ENCODE measurements at regions not wholly inside any gene's neighbourhood (a gene's known extent, or its start where the extent isn't known, plus 50 kb on each side); places are given as distances from the start of the nearest gene placed in this dataset.
A peak's percentile ranks its signal among the peaks of the same experiment; 100 is the strongest.

DNA sequence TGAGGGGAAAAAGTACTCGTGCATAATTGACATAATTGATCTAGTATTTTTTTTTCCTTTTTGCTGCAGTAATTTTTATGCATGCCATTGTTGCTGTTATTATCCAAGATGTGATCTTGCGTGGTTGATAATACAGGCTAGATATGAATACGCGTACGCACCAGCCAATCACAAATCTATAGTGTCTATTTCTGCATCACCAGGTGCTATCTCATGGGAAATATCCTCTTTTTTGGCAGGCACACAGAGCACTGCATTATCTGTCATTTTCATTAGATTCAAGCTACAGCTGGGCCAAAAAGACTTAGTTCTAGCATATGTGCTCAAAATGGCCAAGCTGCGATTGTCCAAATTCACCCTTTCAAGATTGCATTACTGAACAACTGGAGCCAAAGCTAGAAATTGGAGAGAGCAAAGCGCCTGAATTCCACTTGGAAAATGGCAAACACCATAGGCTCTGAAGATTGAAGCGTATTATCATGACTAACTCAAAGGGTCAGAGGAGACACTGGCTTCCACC is 181.1 kb downstream of the TSHZ3 start:
- in situ Hi-C loops (cut with HindIII; ENCODE audit: low sequenced_read_pairs), result no loop called here
- no peak for DNase-seq (ENCODE audit: low read depth)
- no peak overlapping the region for H3K4me3 ChIP-seq (ENCODE audit: low read depth, low read length)
- TF ChIP-seq, protein P1, sequence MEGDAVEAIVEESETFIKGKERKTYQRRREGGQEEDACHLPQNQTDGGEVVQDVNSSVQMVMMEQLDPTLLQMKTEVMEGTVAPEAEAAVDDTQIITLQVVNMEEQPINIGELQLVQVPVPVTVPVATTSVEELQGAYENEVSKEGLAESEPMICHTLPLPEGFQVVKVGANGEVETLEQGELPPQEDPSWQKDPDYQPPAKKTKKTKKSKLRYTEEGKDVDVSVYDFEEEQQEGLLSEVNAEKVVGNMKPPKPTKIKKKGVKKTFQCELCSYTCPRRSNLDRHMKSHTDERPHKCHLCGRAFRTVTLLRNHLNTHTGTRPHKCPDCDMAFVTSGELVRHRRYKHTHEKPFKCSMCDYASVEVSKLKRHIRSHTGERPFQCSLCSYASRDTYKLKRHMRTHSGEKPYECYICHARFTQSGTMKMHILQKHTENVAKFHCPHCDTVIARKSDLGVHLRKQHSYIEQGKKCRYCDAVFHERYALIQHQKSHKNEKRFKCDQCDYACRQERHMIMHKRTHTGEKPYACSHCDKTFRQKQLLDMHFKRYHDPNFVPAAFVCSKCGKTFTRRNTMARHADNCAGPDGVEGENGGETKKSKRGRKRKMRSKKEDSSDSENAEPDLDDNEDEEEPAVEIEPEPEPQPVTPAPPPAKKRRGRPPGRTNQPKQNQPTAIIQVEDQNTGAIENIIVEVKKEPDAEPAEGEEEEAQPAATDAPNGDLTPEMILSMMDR (IDR thresholded peaks at IDR 0.05; ENCODE audit: low read depth, low read length, missing control alignments), result no peak

DNA sequence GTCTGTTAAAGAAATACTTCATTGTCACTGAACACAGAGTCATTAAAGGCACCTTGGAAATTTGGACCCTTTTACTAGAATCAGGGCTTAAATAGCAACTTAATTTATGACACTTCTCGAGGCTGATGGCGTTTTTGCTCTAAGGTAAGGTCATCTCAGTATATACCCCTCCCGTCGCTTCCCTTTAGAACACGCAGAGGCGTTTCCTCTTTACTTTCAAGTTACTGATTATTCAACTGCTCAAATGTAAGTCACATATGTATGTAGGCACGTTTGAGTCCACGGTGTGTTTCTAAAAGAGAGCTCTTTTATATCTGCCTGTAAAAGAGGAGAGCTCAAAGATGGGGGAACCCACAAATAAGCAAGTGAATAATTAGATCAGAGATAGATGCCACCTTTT is 181.5 kb downstream of the TSHZ3 start:
- DNase-seq (ENCODE audit: low read depth), result no peak
- H3K4me3 ChIP-seq (ENCODE audit: low read depth, low read length), result no peak overlapping the region
- in situ Hi-C loops (cut with HindIII; ENCODE audit: low sequenced_read_pairs), result no loop called here
- TF ChIP-seq, protein P1 (IDR thresholded peaks at IDR 0.05; ENCODE audit: low read depth, low read length, missing control alignments), result no peak

DNA sequence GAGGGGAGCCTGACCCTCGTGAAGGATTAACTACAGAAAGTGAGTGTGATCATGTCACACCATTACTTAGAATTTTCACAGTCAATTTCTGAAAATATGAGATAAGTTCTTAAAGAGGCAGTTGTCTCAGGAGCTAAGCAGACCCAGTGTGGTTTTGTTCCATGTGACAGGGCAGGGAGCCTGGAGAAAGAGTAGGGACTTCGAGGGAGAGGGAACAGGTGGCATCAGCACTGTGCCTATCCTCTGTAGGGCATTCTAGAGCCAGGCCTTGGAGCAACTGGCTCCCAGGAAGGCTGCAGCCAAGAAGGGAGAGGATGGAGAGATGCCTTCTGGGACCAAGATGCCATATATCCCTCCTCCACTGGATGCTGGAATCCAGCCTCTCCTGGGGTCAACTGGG is 183.0 kb downstream of the TSHZ3 start:
- in situ Hi-C loops (cut with HindIII; ENCODE audit: low sequenced_read_pairs), result no loop called here
- H3K4me3 ChIP-seq (ENCODE audit: low read depth, low read length), result no peak overlapping the region
- DNase-seq (ENCODE audit: low read depth), result no peak
- TF ChIP-seq, protein P1 (IDR thresholded peaks at IDR 0.05; ENCODE audit: low read depth, low read length, missing control alignments), result no peak

DNA sequence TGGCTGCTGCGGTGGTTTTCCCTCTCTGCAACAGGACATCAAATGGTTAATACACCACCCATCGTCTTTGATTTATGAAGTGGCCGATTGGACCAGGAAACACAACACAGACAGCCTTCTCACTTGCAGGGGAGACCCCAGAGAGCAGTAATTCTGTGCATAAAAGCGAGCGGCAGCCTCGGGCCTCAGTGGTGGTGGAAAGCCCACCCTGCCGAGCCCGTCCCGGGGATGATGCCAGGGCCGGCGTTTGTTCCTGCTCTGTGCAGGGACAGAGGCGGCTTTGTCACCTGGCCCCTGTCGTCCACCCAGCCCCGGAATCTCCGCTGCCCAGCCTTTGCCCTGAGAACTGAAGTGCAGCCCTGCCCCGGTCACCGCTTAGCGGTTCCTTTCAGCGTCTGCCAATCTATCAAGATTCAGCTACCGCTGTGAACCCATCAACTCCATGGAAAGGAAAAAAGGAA is 184.4 kb downstream of the TSHZ3 start:
- DNase-seq (ENCODE audit: low read depth), result no peak
- TF ChIP-seq, protein P1 (IDR thresholded peaks at IDR 0.05; ENCODE audit: low read depth, low read length, missing control alignments), result no peak
- in situ Hi-C loops (cut with HindIII; ENCODE audit: low sequenced_read_pairs), result no loop called here
- no peak overlapping the region for H3K4me3 ChIP-seq (ENCODE audit: low read depth, low read length)

DNA sequence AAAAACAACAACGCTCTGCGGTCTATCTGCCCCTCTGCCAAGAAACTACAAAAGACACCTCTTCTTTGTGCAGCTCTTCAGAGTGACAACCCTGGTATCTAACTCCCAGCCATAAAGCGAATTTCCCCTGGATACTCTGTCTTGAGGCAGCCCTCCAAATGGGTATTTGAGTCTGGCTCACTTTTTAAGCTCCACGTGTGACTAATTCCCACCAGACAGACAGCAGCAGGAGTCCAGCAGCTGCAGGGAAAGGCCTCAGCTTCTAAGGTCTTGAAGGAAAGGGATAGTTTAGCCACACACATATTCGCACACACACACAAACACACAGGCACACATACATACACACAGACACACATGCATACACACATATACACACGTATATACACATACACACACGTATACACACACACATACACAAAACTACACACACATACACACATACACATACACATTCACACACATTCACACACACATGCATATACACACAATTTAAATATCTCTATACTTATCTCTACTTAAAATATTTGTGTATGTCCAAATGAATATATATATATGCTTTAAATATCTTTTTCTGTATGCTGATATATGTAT is 188.8 kb downstream of the TSHZ3 start:
- in situ Hi-C loops (cut with HindIII; ENCODE audit: low sequenced_read_pairs), result no loop called here
- TF ChIP-seq, protein P1 (IDR thresholded peaks at IDR 0.05; ENCODE audit: low read depth, low read length, missing control alignments), result no peak
- peak; percentile 89 for DNase-seq (ENCODE audit: low read depth)

DNA sequence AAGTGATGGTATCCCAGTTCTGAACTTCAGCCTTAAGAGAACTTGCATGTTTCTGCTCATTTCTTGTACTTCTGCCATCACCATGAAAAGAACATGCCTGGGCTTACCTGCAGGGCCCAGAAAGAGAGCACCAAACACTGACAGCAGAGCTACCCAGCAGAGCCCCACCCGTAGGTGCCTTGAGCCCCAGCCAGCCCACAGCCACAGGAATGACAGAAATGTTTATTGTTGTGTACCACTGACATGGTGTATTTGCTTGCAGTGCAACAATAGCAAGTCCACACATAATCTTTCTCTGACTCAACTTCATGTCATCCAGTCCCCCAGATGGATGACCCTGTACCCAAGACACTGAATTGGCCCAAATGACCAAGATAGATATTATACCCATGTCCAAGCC is 195.2 kb downstream of the TSHZ3 start:
- TF ChIP-seq, protein P1 (IDR thresholded peaks at IDR 0.05; ENCODE audit: low read depth, low read length, missing control alignments), result no peak
- no peak for DNase-seq (ENCODE audit: low read depth)
- in situ Hi-C loops (cut with HindIII; ENCODE audit: low sequenced_read_pairs), result no loop called here
- H3K4me3 ChIP-seq (ENCODE audit: low read depth, low read length), result no peak overlapping the region

More for the DNA sequence above, 188.8 kb downstream of the TSHZ3 start:
- H3K4me3 ChIP-seq (ENCODE audit: low read depth, low read length), result no peak overlapping the region

Measured in astrocyte of the cerebellum (primary cell).